RPMI8226 (cell line): ENCODE measurements at regions not wholly inside any gene's neighbourhood (a gene's known extent, or its start where the extent isn't known, plus 50 kb on each side); places are given as distances from the start of the nearest gene placed in this dataset.
"Not testable (repeated sequence)": the region's sequence is repeated elsewhere in the genome, so short reads cannot be mapped to it uniquely, and the experiment has no call there.

ENCODE experiments used
- DNase-seq: peaks from one replicate; pipeline ENCODE4 v3.0.0-alpha.2; 2015

GRCh38 chr2:87319705-87320104, 298.1 kb upstream of the PLGLB1 start:
- DNase-seq, result not testable (repeated sequence)

GRCh38 chr2:87321201-87321600, 299.6 kb upstream of the PLGLB1 start:
- not testable (repeated sequence) for DNase-seq

GRCh38 chr2:87324335-87325041, 302.8 kb upstream of the PLGLB1 start:
- not testable (repeated sequence) for DNase-seq

GRCh38 chr2:87325042-87325910, 303.6 kb upstream of the PLGLB1 start:
- DNase-seq, result not testable (repeated sequence)

DNA sequence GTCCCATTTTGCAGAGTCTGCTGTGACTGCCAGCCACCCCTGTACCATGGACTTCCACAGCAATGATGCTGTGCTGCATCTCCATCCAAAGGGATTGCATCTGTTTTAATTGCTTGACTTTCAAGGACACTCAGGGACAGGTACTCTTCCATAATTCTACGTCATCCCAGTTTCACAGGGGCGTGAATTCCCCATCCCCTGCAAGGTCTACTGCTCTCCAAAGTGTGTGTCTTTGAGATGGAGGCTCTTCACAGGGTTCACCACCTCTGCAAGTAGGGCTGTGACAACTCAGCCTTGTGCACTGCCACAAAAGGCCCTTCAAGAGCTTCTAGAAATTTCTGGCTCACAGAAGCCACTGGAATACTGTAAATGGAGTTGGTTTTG, 304.3 kb upstream of the PLGLB1 start:
- DNase-seq, result not testable (repeated sequence)

DNA sequence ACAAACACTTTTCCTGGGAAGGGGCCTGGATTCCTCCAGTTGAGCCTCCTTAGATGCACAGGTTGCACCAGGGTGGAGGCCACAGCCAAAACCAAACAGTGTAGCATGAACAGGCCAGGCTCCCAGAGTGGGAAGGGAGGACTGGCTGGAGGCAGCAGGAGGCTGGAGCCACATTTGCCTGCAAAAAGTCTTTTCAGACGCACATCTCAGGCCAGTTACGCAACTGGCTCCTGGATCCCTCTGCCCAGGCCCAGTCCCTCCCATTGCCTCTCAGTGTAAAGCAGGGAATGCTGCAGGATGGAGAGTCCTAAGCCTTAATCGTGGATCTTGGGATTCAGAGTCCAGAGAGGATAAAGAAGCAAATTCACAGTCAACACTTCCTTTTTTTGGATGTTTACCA, 305.1 kb upstream of the PLGLB1 start:
- not testable (repeated sequence) for DNase-seq

- not testable (repeated sequence) for DNase-seq
These were observed 306.2 kb upstream of the PLGLB1 start for GRCh38 chr2:87327648-87328371.

DNA sequence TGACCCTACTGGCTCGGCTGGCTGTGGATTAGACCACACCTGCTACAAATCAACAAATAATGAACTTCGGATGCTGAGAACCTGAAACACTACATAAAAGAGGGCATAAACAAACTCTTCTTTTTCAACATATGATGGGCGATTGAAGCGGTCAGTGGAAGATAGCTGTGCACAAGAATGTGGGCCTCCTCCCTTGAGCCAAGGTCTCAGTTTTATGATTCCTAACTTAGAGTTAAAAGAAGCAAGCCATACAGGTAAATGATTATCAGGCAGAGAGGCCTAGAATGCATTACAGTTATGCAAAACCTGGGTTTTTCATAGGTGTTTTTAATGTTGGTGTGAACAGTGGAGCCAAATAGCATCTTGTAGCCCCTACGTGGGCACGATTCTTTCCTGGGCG, 307.9 kb upstream of the PLGLB1 start:
- DNase-seq, result not testable (repeated sequence)

GRCh38 chr2:87330486-87330885, 308.8 kb upstream of the PLGLB1 start:
- not testable (repeated sequence) for DNase-seq

DNA sequence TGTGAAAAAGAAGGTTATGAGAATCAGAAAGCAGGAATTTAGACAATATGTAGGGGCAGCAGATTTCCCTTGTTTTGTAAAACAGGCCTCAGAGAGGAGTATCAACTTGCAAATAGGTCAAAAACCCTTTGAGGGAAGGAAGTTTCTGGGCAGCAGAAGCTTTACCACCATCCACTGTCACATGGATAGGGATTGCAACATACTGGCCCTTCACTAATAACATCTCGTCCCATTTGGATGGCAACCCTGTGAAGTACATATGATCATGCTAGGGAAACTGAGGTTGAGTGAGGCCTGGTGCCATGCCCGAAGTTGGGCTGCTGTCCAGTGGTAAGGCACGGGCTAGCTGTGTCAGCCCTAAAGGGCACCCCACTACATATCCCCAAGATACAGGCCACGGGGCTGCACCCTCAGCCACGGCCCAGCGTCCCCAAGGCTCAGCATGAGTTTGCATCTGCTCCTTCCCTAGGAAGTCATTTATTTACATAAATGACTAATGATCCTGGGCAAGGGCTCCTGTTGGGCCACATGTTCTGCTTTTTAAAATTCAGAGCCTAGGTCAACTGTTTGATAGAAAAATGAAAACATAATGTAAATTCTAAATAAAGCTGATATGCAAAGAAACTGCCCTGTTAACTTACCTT, 310.4 kb upstream of the PLGLB1 start:
- DNase-seq, result not testable (repeated sequence)

- DNase-seq, result not testable (repeated sequence)
These were observed 313.2 kb upstream of the PLGLB1 start for GRCh38 chr2:87334888-87335287.

DNA sequence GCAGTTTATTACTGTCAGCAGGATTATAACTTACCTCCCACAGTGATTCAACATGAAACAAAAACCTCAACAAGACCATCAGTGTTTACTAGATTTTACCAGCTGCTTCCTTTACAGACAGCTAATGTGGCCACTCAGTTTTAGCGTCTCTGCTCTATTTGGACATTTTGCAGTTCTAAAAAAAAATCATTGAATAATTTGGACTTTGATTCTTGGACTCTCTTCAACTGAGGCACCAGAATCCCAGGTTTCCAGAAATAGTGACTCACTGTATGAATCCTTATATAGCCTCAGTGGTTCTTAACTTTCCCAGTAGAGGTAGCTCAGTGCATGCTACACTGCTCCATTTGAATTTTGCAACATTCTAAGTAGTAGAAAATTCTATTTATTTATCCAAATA, 317.4 kb upstream of the PLGLB1 start:
- DNase-seq, result not testable (repeated sequence)

DNA sequence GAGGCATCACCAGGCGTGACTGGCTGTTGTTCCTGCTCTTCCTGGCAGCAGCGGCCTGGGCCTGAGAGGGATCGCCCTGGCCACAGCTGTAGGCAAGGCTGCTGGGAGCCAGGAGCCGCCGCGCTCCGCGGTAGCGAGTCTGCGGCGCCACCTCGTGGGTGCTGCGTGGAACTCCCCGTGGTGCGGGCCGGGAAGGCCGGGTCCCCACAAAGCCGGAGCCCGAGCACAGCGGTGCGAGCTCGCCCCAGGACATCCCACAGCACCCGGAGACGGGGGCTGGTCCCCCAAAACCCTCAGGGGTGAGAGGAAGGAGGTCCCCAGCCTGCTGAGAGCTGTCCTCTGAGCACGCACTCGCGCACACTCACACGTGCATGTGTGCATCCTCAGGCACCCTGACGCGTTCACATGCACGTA, 320.0 kb upstream of the PLGLB1 start:
- DNase-seq, result peak; percentile 32

- not testable (repeated sequence) for DNase-seq
These were observed 320.5 kb upstream of the PLGLB1 start for GRCh38 chr2:87342175-87342574.

GRCh38 chr2:87343347-87343746, 321.7 kb upstream of the PLGLB1 start:
- DNase-seq, result not testable (repeated sequence)

GRCh38 chr2:87345283-87345682, 323.6 kb upstream of the PLGLB1 start:
- not testable (repeated sequence) for DNase-seq

GRCh38 chr2:87348556-87348955, 326.9 kb upstream of the PLGLB1 start:
- DNase-seq, result not testable (repeated sequence)

DNA sequence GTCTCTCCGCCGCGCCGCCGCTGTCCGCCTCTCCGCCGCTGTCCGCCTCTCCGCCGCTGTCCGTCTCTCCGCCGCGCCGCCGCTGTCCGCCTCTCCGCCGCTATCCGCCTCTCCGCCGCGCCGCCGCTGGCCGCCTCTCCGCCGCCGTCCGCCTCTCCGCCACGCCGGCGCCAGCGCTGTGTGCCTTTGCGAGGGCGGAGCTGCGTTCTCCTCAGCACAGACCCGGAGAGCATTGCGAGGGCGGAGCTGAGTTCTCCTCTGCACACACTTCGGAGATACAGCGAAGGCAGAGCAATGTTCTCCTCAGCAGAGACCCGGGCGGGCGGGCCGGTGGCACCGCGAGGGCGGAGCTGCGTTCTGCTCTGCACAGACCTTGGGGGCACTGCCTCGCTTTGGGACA, 327.4 kb upstream of the PLGLB1 start:
- DNase-seq, result not testable (repeated sequence)

- not testable (repeated sequence) for DNase-seq
These were observed 330.7 kb upstream of the PLGLB1 start for GRCh38 chr2:87352178-87352934.

DNA sequence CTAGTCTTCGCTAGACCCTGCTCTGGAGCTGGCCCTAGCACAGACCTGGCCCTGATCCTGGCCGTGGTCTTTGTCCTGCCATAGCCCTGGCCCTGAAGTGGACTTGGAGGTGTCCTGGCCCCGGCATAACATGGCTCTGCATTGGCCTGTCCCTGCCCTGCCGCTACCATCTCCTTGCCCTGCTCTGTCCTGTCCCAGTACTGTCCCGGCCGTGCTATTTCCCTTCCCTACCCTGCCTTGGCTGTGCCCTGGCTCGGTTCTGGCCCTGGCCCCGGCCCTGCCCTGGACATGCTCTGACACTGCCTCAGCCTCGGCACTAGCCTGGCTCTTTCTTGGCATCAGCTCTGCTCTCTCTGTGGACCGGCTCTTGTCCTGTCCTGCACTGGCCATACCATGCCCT, 331.8 kb upstream of the PLGLB1 start:
- DNase-seq, result not testable (repeated sequence)

DNA sequence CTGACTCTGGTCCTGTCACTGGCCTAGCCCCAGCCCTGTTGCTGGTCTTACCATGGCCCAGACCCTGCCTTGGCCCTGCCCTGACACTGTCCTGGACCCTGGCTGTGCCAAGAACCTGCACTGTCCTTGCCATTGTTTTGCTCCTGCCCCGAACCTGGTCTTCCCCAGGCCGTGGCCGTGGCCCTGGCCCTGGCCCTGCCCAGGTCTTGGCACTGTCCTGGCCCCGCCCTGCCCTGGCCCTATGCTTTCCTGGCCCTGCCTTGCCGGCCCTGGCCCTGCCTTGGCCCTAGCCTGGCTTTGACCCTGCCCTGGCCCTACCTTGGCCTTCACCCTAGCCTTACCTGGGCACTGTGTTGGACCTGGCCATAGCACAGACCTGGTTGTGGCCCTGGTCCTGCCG, 332.5 kb upstream of the PLGLB1 start:
- not testable (repeated sequence) for DNase-seq

- DNase-seq, result not testable (repeated sequence)
These were observed 338.6 kb upstream of the PLGLB1 start for GRCh38 chr2:87360250-87360649.
